DND-41 (cell line): ENCODE measurements at regions not wholly inside any gene's neighbourhood (a gene's known extent, or its start where the extent isn't known, plus 50 kb on each side); places are given as distances from the start of the nearest gene placed in this dataset.

Source experiments
- ATAC-seq: fragments of 200-7000 bp; cut with Tn5 transposase; 3 replicates; pipeline ENCODE4 v1.9.1; 2021; ENCODE audit warnings: low read depth; ENCODE audit not compliant: insufficient read depth
- DNase-seq: peaks from one replicate; pipeline ENCODE4 v3.0.0-alpha.2; 2020
- H2AFZ ChIP-seq: 2 replicates; pipeline ENCODE4 v1.6.0; 2012; ENCODE audit warnings: low read depth, low read length
- H3K27ac ChIP-seq: 2 replicates; pipeline ENCODE4 v1.5.1; 2012; ENCODE audit warnings: low read length, inconsistent platforms
- H3K27me3 ChIP-seq: fragments of 200-600 bp; sonication (generic); 2 replicates; pipeline ENCODE4 v1.6.0; 2012; ENCODE audit warnings: low read length, mild to moderate bottlenecking, inconsistent platforms; ENCODE audit not compliant: insufficient read depth, poor library complexity
- H3K36me3 ChIP-seq: 2 replicates; pipeline ENCODE4 v1.5.1; 2012; ENCODE audit warnings: low read length, inconsistent platforms; ENCODE audit not compliant: insufficient read depth
- H3K4me1 ChIP-seq: 2 replicates; pipeline ENCODE4 v1.5.1; 2012; ENCODE audit warnings: mild to moderate bottlenecking, low read length; ENCODE audit not compliant: insufficient read depth
- H3K4me2 ChIP-seq: 2 replicates; pipeline ENCODE4 v1.6.0; 2012; ENCODE audit warnings: mild to moderate bottlenecking, moderate library complexity, low read length, inconsistent platforms; ENCODE audit not compliant: insufficient read depth
- H3K4me3 ChIP-seq, 2 experiments: fragments of 200-600 bp in 1 of 2; shearing (Covaris generic) in 1 of 2; 2 replicates each; pipeline ENCODE4 v1.5.1; 2012 to 2016; ENCODE audit warnings: inconsistent platforms in 2 of 2, low read length in 2 of 2, mild to moderate bottlenecking in 2 of 2, low read depth in 1 of 2, moderate library complexity in 1 of 2
- H3K79me2 ChIP-seq: 2 replicates; pipeline ENCODE4 v1.6.0; 2012; ENCODE audit warnings: low read length, inconsistent platforms; ENCODE audit not compliant: insufficient read depth
- H3K9ac ChIP-seq: 2 replicates; pipeline ENCODE4 v1.6.0; 2012; ENCODE audit warnings: low read depth, mild to moderate bottlenecking, inconsistent platforms, low read length, moderate library complexity
- H3K9me3 ChIP-seq: 2 replicates; pipeline ENCODE4 v1.5.1; 2012; ENCODE audit warnings: low read length, moderate library complexity, mild to moderate bottlenecking, inconsistent platforms; ENCODE audit not compliant: insufficient read depth, severe bottlenecking
- H4K20me1 ChIP-seq: 2 replicates; pipeline ENCODE4 v1.6.0; 2012; ENCODE audit warnings: low read length; ENCODE audit not compliant: insufficient read depth
- EZH2 ChIP-seq: IDR thresholded peaks from 3 replicates; pipeline ENCODE4 v1.6.1; 2012; ENCODE audit warnings: borderline replicate concordance, low read depth, mild to moderate bottlenecking, moderate library complexity, low read length, inconsistent platforms; ENCODE audit not compliant: severe bottlenecking
- TF ChIP-seq, protein P1 (sequence below): IDR thresholded peaks from 2 replicates; pipeline ENCODE4 v1.5.1; 2012; ENCODE audit warnings: borderline replicate concordance, low read length, moderate library complexity, mild to moderate bottlenecking; ENCODE audit not compliant: poor library complexity, severe bottlenecking; ENCODE audit errors: extremely low read depth

DNA sequence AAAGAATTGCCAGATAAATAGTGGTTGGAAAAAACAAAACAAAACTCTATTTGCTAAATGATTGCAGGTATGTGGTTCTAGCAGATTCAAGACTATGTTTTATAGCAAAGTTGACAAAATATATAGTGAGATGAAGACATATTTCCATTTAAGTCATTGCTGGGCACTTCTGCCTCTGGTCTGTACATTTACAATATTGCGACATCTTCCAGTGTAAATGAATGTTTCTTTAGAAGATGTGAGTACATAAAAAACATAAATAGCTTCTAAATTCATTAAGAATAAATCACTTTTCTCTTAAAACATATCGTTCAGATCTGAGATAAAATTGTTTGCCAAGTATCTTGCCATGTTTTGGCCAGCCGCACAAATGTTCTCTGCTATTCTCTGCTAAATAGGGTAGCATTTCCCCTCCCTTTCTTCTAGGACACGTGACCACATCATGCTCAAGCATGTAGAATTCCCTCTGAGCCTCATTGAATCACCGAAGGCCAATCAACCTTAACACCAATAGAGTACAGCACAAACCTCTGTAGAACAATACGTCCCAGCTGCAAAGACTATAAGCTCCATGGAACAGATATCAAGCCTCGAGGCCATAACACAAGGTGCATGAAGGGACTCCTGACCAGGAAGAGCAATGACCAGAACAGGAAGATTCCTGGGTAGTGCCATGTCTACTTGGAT is 1173.3 kb downstream of the GATA3 start:
- Histone ChIP-seq H3K36me3 (no peaks in the 10 kb centered on the region), H2AFZ (no peak overlapping the region), H3K27me3 (no peaks in the 10 kb centered on the region), H3K9ac (no peak overlapping the region), H3K4me2 (no peak overlapping the region), H3K27ac (no peak overlapping the region), H3K79me2 (no peaks in the 10 kb centered on the region), H3K4me3 (no peak overlapping the region), H4K20me1 (no peaks in the 10 kb centered on the region), H3K9me3 (no peaks in the 10 kb centered on the region), H3K4me1 (no peaks in the 10 kb centered on the region)
- ATAC-seq (no peak), DNase-seq (no peak)
- TF ChIP-seq EZH2, result no peak
- TF ChIP-seq, protein P1, sequence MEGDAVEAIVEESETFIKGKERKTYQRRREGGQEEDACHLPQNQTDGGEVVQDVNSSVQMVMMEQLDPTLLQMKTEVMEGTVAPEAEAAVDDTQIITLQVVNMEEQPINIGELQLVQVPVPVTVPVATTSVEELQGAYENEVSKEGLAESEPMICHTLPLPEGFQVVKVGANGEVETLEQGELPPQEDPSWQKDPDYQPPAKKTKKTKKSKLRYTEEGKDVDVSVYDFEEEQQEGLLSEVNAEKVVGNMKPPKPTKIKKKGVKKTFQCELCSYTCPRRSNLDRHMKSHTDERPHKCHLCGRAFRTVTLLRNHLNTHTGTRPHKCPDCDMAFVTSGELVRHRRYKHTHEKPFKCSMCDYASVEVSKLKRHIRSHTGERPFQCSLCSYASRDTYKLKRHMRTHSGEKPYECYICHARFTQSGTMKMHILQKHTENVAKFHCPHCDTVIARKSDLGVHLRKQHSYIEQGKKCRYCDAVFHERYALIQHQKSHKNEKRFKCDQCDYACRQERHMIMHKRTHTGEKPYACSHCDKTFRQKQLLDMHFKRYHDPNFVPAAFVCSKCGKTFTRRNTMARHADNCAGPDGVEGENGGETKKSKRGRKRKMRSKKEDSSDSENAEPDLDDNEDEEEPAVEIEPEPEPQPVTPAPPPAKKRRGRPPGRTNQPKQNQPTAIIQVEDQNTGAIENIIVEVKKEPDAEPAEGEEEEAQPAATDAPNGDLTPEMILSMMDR, result no peak

DNA sequence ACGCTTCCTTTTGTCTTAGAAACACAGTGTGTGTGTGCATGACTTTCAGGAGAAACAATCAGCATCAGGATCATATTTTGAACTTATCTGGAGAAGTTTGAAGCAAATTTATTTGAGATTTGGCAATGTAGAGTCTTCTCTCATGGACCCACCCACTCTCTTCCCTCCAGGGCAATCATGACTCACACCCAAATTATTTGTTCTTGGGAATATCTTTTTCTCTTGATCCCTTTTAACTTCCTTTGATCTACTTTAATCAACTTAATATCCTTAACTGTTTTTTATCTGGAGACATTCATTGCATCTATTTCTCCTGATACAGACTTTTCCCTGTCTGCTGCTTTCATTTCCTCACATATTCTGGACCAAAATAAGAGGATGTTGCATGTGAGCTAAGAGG is 1174.3 kb downstream of the GATA3 start:
- DNase-seq, result no peak
- Histone ChIP-seq H3K4me2 (no peak overlapping the region), H4K20me1 (no peaks in the 10 kb centered on the region), H3K36me3 (no peaks in the 10 kb centered on the region), H3K9ac (no peak overlapping the region), H3K27ac (no peak overlapping the region), H2AFZ (no peak overlapping the region), H3K27me3 (no peaks in the 10 kb centered on the region), H3K79me2 (no peaks in the 10 kb centered on the region), H3K9me3 (no peaks in the 10 kb centered on the region), H3K4me3 (no peak overlapping the region), H3K4me1 (no peaks in the 10 kb centered on the region)
- no peak for ATAC-seq
- TF ChIP-seq, protein P1, result no peak
- no peak for TF ChIP-seq EZH2

DNA sequence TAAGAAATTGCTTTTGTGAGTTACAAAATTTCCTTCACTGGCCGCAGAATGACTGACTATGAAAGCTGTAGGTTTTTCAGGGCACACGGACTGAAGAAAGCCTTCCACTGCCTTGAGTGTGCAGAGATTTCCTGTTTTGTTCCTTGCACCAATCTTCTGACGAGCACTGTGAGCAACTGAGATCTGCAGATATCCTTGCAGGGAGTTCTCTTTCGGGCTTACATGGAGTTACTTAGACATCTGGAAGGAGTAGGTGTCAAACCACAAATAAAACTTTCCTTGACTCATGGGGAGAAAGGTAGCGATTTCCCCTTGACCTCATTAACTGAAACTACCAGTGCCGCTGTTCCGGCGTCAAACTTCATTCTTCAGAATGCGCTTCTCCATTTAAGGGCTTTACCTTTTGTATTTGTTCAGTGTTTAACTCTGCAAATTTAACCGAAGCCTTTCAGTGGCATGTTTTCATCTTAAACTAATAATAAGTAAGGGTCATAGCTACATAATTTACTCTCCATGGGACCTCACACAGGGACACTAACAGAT is 1175.3 kb downstream of the GATA3 start:
- DNase-seq, result no peak
- Histone ChIP-seq H3K4me2 (no peak overlapping the region), H3K27ac (no peak overlapping the region), H3K36me3 (no peaks in the 10 kb centered on the region), H3K9me3 (no peaks in the 10 kb centered on the region), H3K79me2 (no peaks in the 10 kb centered on the region), H4K20me1 (no peaks in the 10 kb centered on the region), H3K27me3 (no peaks in the 10 kb centered on the region), H3K4me1 (no peaks in the 10 kb centered on the region), H3K4me3 (no peak overlapping the region), H3K9ac (no peak overlapping the region), H2AFZ (no peak overlapping the region)
- ATAC-seq, result no peak
- TF ChIP-seq, protein P1, result no peak
- TF ChIP-seq EZH2, result no peak

DNA sequence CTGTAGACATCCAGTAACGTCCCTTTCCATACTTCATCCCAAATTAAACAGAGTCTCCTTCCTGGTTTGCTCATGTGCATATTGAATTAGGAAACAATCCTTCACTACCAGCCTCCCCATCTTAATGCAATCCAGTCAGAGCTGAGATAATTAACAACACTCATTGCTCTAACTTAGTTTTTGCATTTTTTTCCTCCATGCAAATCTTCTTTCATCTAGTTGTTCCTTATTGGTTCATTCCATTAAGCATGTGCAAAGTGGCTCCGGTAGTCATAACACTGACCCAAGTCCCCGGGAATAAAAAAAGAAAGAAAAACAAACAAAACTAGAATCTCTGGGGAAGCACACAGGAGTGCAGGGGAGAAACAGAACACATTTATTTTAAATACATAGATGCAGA is 1176.1 kb downstream of the GATA3 start:
- no peak for ATAC-seq
- Histone ChIP-seq H3K4me3 (no peak overlapping the region), H2AFZ (no peak overlapping the region), H3K4me1 (no peaks in the 10 kb centered on the region), H3K4me2 (no peak overlapping the region), H3K9ac (no peak overlapping the region), H3K36me3 (no peaks in the 10 kb centered on the region), H3K27me3 (no peaks in the 10 kb centered on the region), H4K20me1 (no peaks in the 10 kb centered on the region), H3K9me3 (no peaks in the 10 kb centered on the region), H3K79me2 (no peaks in the 10 kb centered on the region), H3K27ac (no peak overlapping the region)
- TF ChIP-seq, protein P1, result no peak
- TF ChIP-seq EZH2, result no peak
- no peak for DNase-seq
